DOHH2 (cell line): ENCODE measurements at regions not wholly inside any gene's neighbourhood (a gene's known extent, or its start where the extent isn't known, plus 50 kb on each side); places are given as distances from the start of the nearest gene placed in this dataset.

Source experiments
- H3F3A ChIP-seq: fragments of 200-600 bp; sonication (generic), shearing (Covaris generic); 2 replicates; pipeline ENCODE4 v1.6.0; 2016; ENCODE audit warnings: antibody characterized with exemption, mild to moderate bottlenecking; ENCODE audit not compliant: control insufficient read depth, insufficient read depth
- H3K27ac ChIP-seq: fragments of 200-600 bp; sonication (generic); 2 replicates; pipeline ENCODE4 v1.5.1; 2014; ENCODE audit warnings: low read depth, mild to moderate bottlenecking, low read length, moderate library complexity
- H3K27me3 ChIP-seq: fragments of 200-600 bp; sonication (generic); 2 replicates; pipeline ENCODE4 v1.6.1; 2014; ENCODE audit warnings: mild to moderate bottlenecking, low read length, mixed read lengths; ENCODE audit not compliant: control insufficient read depth
- H3K36me3 ChIP-seq: fragments of 200-600 bp; sonication (generic); 2 replicates; pipeline ENCODE4 v1.6.1; 2014; ENCODE audit warnings: mild to moderate bottlenecking, low read length, moderate library complexity, mixed read lengths; ENCODE audit not compliant: control insufficient read depth
- H3K4me1 ChIP-seq: fragments of 200-600 bp; sonication (generic); 2 replicates; pipeline ENCODE4 v1.6.1; 2014; ENCODE audit warnings: mild to moderate bottlenecking, low read length, mixed read lengths; ENCODE audit not compliant: control insufficient read depth
- H3K4me2 ChIP-seq: fragments of 200-600 bp; sonication (generic); 2 replicates; pipeline ENCODE4 v1.6.0; 2014; ENCODE audit warnings: mild to moderate bottlenecking, low read length, moderate library complexity
- H3K4me3 ChIP-seq: fragments of 200-600 bp; sonication (generic); 2 replicates; pipeline ENCODE4 v1.5.1; 2014; ENCODE audit warnings: mild to moderate bottlenecking, low read length, mixed read lengths
- H3K79me2 ChIP-seq: fragments of 200-600 bp; sonication (generic); 2 replicates; pipeline ENCODE4 v1.6.1; 2014; ENCODE audit warnings: mild to moderate bottlenecking, low read length, mixed read lengths; ENCODE audit not compliant: control insufficient read depth
- H3K9me2 ChIP-seq: fragments of 200-600 bp; sonication (generic); replicated peaks from 2 replicates; pipeline ENCODE4 v1.6.1; 2014; ENCODE audit warnings: mild to moderate bottlenecking, low read length, mixed read lengths; ENCODE audit not compliant: control insufficient read depth
- H3K9me3 ChIP-seq: fragments of 200-600 bp; sonication (generic); 2 replicates; pipeline ENCODE4 v1.6.1; 2014; ENCODE audit warnings: antibody characterized with exemption, low read length, mixed read lengths; ENCODE audit not compliant: control insufficient read depth, insufficient read depth
- H4K20me1 ChIP-seq: fragments of 200-600 bp; sonication (generic); 2 replicates; pipeline ENCODE4 v1.6.0; 2014; ENCODE audit warnings: low read depth, mild to moderate bottlenecking, antibody characterized with exemption, low read length, moderate library complexity; ENCODE audit not compliant: control insufficient read depth, insufficient read depth
- EZH2phosphoT487 ChIP-seq: fragments of 200-600 bp; sonication (generic); IDR thresholded peaks from 2 replicates; pipeline ENCODE4 v1.6.1; 2017; ENCODE audit warnings: borderline replicate concordance, mild to moderate bottlenecking, antibody characterized with exemption, low read length, moderate library complexity, mixed read lengths
- TF ChIP-seq, protein P1 (sequence below): fragments of 200-600 bp; sonication (generic); IDR thresholded peaks from one replicate; pipeline ENCODE4 v1.5.1; 2014; ENCODE audit warnings: antibody characterized with exemption, mild to moderate bottlenecking, low read depth, low read length; ENCODE audit not compliant: poor library complexity, severe bottlenecking

DNA sequence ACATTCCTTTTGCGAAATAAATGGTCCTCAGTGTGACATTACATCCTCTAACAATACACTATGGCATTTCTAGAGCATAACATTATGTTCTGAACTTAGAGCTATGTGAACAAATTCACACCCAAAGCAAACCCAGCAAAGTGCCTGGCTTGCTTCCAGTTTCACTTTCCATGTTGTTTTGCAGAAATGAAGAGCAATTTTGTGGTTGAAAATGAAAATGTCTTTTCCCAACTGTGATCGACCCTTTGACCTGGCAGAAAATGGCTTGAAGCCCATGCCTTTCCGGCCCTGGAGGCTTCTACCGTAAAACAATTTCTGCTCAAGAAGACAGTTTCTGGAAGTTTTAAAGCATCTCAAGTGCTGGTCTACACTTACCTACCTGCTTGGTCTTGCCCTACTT lies 344.7 kb upstream of the RGMB start:
- Histone ChIP-seq H3F3A (no peaks in the 10 kb centered on the region), H3K4me2 (no peak overlapping the region), H3K9me2 (no peaks in the 10 kb centered on the region; the same call in 1 of the 2 replicates), H3K79me2 (no peaks in the 10 kb centered on the region), H3K4me1 (no peaks in the 10 kb centered on the region), H3K36me3 (no peaks in the 10 kb centered on the region), H3K27ac (no peak overlapping the region), H4K20me1 (no peaks in the 10 kb centered on the region), H3K9me3 (no peaks in the 10 kb centered on the region), H3K27me3 (no peaks in the 10 kb centered on the region), H3K4me3 (no peak overlapping the region)
- TF ChIP-seq, protein P1, sequence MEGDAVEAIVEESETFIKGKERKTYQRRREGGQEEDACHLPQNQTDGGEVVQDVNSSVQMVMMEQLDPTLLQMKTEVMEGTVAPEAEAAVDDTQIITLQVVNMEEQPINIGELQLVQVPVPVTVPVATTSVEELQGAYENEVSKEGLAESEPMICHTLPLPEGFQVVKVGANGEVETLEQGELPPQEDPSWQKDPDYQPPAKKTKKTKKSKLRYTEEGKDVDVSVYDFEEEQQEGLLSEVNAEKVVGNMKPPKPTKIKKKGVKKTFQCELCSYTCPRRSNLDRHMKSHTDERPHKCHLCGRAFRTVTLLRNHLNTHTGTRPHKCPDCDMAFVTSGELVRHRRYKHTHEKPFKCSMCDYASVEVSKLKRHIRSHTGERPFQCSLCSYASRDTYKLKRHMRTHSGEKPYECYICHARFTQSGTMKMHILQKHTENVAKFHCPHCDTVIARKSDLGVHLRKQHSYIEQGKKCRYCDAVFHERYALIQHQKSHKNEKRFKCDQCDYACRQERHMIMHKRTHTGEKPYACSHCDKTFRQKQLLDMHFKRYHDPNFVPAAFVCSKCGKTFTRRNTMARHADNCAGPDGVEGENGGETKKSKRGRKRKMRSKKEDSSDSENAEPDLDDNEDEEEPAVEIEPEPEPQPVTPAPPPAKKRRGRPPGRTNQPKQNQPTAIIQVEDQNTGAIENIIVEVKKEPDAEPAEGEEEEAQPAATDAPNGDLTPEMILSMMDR, result no peak
- TF ChIP-seq EZH2phosphoT487, result no peak

DNA sequence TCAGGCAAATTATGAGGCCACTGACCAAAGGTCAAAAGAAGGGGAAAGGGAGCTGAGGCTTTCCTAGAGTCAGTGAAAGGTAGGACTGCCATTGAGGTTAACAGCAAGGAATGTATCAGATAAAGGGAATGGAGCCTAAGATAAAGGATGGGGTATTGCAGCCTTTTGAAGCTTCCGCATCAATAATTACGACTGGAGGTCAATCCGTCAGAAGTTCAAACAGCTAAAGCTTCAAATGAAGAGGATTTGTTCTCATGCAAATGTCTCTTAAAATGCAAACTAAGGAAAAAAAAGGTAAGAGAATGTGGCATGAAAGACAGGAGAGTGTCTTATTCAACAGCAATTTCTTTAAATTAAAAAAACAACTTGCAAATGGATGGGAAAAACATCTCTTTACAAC lies 341.1 kb upstream of the RGMB start:
- no peaks in the 10 kb centered on the region for H3K9me3 ChIP-seq
- no peak overlapping the region for H3K27ac ChIP-seq
- no peaks in the 10 kb centered on the region for H3K4me1 ChIP-seq
- H3K36me3 ChIP-seq, result no peaks in the 10 kb centered on the region
- TF ChIP-seq, protein P1, result no peak
- no peak for TF ChIP-seq EZH2phosphoT487
- no peaks in the 10 kb centered on the region for H4K20me1 ChIP-seq
- no peak overlapping the region for H3K4me2 ChIP-seq
- H3F3A ChIP-seq, result no peaks in the 10 kb centered on the region
- no peak overlapping the region for H3K4me3 ChIP-seq
- no peaks in the 10 kb centered on the region for H3K27me3 ChIP-seq
- H3K9me2 ChIP-seq, result no peaks in the 10 kb centered on the region; the same call in 1 of the 2 replicates
- H3K79me2 ChIP-seq, result no peaks in the 10 kb centered on the region

DNA sequence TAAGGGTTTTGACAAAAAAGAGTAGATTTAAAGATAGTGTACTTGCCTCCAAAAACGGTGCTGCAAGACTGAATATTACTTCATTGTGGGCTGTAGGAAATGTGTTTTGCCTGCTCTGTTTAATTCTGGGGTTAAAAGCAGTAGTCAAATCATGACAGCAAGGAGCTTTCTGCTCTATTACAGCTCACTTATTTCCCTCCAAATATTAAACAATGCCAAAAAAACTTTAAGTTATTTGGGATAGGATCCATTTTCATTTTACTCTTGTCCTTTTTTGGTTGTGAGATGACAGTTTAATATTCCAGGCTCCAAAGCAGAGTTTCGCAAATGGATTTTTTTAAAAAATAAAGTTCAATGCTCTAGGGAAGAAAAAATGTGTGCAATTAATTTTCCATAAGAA lies 340.4 kb upstream of the RGMB start:
- no peak overlapping the region for H3K4me2 ChIP-seq
- no peaks in the 10 kb centered on the region for H3K9me3 ChIP-seq
- H3K9me2 ChIP-seq, result no peaks in the 10 kb centered on the region; the same call in 1 of the 2 replicates
- H3K4me3 ChIP-seq, result no peak overlapping the region
- H3K36me3 ChIP-seq, result no peaks in the 10 kb centered on the region
- no peaks in the 10 kb centered on the region for H3K79me2 ChIP-seq
- H3K27ac ChIP-seq, result no peak overlapping the region
- TF ChIP-seq EZH2phosphoT487, result no peak
- TF ChIP-seq, protein P1, result no peak
- H3K27me3 ChIP-seq, result no peaks in the 10 kb centered on the region
- H4K20me1 ChIP-seq, result no peaks in the 10 kb centered on the region
- H3F3A ChIP-seq, result no peaks in the 10 kb centered on the region
- H3K4me1 ChIP-seq, result no peaks in the 10 kb centered on the region
